C4-2B (cell line): ENCODE measurements at regions not wholly inside any gene's neighbourhood (a gene's known extent, or its start where the extent isn't known, plus 50 kb on each side); places are given as distances from the start of the nearest gene placed in this dataset.

ENCODE experiments used
- ZFX ChIP-seq: fragments of 450-650 bp; IDR thresholded peaks from 2 replicates; pipeline ENCODE4 v1.6.1; 2017
- TF ChIP-seq, protein P1 (sequence below): fragments of 450-650 bp; conservative IDR thresholded peaks from 2 replicates; pipeline ENCODE4 v1.5.1; 2017; ENCODE audit warnings: mild to moderate bottlenecking

DNA sequence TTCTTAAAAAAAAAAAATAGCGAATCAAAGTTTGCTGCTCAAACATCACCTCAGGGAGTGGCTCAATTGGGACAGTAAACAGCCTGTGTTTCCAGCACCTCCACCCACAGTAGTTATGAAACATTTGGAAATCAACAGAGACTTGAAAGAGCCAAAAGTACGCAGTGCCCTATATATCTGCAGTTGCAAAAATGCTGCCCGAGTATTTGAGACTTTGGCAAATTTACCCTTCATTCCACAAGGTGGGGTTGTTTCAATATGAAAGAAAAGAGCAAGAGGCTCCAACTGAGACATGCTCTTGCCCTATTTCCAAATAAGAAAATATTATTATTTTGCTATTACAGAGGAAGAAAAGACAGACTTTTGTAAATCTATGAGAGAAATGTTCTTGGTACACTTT is 851.1 kb upstream of the RAG2 start:
- TF ChIP-seq, protein P1, sequence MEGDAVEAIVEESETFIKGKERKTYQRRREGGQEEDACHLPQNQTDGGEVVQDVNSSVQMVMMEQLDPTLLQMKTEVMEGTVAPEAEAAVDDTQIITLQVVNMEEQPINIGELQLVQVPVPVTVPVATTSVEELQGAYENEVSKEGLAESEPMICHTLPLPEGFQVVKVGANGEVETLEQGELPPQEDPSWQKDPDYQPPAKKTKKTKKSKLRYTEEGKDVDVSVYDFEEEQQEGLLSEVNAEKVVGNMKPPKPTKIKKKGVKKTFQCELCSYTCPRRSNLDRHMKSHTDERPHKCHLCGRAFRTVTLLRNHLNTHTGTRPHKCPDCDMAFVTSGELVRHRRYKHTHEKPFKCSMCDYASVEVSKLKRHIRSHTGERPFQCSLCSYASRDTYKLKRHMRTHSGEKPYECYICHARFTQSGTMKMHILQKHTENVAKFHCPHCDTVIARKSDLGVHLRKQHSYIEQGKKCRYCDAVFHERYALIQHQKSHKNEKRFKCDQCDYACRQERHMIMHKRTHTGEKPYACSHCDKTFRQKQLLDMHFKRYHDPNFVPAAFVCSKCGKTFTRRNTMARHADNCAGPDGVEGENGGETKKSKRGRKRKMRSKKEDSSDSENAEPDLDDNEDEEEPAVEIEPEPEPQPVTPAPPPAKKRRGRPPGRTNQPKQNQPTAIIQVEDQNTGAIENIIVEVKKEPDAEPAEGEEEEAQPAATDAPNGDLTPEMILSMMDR = peak; percentile 54
- TF ChIP-seq ZFX = no peak
